HG03354 (cell line): ENCODE measurements at regions not wholly inside any gene's neighbourhood (a gene's known extent, or its start where the extent isn't known, plus 50 kb on each side); places are given as distances from the start of the nearest gene placed in this dataset.
"Not testable (repeated sequence)": the region's sequence is repeated elsewhere in the genome, so short reads cannot be mapped to it uniquely, and the experiment has no call there.

Source experiments
- ATAC-seq: cut with Tn5 transposase; IDR thresholded peaks from one replicate; pipeline ENCODE4 v1.9.1; 2021; ENCODE audit warnings: mild to moderate bottlenecking; ENCODE audit not compliant: unreplicated experiment, poor library complexity, severe bottlenecking

DNA sequence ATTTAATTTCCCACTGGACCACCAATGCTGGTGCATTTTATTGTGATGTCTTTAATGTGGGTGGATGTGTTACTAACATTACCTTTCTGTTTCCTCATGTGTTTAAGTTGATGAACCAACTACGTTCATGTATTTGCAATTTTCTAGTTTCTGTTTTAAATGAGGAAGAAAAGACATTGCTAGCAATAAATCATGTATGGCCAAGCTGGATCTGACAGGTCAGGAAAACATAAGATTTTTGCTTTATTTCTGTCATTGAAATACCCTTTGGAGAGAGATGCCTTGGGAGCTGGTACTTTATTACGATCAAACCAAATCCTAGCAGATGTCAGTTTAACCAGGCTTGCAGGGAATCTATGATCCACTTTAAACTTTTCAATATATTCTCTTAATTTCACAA is 553.2 kb downstream of the RFC3 start:
- ATAC-seq, result no peak

DNA sequence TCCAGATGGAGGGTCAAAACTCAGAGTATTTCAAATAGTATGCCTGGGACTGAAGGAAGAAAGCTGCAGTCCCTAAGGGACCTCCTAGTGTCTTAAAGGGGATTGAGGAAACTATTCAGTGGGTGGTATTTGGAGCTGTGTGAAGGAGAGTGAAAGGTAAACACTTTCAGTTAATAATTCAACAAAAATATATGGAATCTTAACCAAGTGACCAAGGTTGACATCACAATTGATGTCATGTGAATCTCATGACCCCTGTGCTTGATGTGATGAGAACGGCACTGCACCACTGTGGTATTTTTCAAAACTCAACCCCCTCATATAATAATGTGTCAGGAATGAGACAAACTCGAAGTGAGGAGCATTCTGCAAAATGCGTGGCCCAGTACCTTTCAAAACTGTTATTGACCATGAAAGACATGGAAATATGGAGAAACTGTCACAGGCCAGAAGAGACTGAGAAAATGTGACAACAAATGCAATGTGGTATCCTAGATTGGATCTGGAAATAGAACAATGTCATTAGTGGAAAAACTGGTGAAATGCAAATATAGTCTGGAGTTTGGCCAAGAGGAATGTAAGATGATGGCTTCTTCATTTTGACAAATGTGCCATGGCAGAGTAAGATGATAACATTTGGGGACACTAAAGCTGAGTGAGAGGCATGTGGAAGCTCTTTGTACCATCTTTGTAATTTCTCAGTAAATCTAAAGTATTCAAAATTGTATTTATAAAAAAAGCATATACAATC is 553.9 kb downstream of the RFC3 start:
- ATAC-seq, result no peak

DNA sequence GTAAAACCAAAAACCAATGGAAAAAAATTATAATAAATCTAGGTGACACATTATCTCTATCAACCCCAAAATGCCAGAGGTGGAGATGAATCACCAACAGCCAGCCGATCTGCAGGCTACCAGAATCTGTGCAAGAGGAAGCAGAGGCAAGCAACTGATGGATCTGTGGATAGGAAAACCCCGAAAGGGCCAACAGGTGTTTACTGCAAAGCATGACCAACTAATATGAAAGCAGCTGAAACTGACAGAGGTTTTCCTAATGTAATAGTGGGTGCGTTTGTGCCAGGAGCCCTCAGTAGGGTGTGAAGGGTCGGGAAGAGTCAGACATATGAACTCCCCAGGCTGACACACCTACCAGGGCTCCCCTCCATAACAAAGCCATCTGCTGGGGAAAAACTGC is 554.6 kb downstream of the RFC3 start:
- ATAC-seq, result no peak

DNA sequence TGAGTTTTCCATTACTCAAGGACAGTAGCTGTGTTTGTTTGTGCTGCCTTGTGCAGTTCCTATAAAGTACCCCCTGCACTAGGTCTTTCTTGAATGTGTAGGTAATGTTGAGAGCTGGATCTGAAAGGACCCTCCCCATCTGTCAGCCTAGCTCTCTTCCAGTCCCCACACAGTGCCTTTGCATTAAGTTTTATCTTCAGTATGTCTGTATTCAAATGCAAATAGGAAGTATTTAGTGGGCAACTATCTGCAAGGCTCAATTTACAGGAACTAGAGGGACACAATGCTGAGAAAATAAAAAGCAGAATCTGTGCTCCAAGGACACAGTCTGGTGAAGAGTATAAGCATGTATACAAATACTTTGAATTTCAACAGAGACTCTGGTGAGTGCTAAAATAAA is 558.5 kb downstream of the RFC3 start:
- ATAC-seq, result no peak

DNA sequence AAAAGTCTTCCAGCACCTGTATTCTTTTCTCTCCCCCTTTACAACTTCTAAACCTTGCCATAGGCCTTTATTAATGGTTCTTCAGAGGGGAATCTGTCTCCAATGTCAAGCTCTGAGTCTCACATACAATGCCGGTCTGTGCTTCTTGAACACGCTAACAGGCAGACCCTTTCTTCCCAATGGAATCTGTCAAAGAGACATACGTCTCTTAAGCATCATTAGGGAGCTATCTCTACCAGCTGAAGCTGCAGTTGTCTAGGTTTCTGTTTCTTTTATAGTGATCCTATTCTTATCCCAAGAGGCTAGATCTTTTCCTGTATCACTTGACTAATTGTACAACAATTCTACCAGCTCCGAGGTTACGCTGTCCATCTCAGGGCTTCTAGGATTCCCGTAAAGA is 560.8 kb upstream of the NBEA start:
- ATAC-seq, result no peak

DNA sequence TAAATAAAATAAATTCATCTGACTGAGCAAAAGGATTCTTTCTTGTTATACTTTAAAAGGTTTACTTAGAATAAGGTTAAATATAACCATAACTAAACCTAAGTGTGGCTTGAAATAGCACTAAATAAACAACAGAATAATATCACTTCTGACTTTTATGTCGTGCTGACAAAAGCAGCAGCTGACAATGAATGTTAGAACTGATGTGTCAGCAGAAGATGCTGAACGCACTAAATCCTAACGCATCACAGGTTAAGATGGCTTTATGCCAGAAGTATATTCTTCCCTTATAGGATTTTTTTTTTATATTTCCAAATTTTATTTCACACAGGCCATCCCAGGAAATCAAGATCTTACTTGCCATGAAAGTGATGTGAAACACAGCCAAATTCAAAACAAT is 558.3 kb upstream of the NBEA start:
- ATAC-seq, result no peak

DNA sequence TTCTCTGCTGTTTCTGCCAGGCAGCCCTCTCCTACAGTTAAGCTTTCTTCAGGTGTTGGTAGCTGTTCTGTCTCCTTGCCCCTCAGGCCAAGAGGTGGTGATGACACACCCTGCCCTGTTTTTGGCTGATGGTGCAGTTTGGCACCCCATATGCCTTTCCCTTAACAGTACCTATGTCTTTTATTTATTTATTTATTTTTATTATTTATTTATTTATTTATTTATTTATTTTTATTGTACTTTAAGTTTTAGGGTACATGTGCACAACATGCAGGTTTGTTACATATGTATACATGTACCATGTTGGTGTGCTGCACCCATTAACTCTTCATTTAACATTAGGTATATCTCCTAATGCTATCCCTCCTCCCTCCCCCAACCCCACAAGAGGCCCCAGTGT is 555.8 kb upstream of the NBEA start:
- not testable (repeated sequence) for ATAC-seq

DNA sequence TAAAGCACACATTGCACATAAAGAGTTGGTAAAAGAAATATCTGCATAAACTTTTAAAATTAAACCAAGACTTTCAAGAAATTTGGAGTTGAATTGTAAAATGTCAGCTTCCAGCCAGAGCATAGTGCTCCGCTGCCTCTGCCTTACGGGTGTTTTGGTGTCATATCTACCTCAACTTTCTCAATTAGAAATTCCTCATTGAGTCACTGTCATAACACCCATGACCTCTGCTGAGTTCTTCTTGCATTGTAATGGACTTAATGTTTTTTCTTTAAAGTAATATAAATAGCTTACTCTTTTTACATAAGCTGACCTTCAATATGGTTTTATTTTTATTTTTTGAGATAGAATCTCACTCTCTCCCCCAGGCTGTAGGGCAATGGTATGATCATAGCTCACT is 551.0 kb upstream of the NBEA start:
- no peak for ATAC-seq

DNA sequence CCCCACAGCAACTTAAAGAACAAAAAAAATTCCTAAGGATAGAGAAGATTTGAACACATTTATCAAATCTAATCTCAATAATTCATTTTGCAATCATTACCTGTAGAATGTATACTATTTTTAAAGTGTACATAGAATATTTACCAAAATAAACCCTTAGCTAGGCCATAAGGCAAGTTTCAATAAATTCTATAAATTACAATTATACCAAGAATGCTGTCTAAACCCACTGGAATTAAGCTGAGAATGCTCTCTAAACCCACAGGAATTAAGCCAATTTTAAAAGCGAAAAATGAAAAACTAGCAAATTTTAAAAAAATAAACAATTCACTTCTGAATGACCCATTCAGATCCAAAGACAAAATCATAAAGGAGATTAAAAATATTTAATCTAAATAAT is 540.4 kb upstream of the NBEA start:
- ATAC-seq, result no peak

DNA sequence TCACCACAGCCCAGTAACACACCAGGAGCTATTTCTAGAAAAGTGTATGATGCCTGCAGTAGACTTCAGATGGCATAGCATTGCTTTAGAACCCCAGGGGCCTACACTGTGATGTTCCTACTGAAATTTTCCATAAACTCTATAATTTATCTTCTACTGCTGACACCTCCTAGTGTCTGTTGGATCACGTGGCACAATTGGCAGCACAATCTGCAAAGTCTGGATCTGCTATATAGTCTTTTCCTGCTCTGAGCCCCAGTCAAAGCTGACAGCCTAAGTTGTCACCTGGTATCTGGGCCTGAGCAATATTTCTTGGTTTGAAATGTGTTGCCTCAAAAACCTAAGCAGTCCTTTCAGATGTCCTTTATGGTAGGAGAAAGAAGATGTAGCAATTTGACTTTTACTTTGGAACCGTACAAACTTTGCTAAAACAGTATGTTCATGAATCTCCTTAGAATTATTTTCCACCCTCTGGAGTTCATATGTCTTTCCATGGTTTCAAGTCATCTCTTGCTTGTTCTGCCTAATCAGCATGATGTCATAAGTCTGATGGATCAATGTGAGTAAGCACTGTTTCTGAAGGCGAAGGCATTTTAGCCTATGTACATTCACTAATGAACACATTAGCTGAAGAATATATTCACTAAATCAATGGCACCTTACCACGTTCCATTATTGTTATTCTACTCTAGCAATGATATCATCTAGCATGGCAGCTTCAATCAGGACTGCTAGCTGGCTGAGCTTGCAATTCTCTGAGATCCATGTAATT is 536.5 kb upstream of the NBEA start:
- no peak for ATAC-seq

DNA sequence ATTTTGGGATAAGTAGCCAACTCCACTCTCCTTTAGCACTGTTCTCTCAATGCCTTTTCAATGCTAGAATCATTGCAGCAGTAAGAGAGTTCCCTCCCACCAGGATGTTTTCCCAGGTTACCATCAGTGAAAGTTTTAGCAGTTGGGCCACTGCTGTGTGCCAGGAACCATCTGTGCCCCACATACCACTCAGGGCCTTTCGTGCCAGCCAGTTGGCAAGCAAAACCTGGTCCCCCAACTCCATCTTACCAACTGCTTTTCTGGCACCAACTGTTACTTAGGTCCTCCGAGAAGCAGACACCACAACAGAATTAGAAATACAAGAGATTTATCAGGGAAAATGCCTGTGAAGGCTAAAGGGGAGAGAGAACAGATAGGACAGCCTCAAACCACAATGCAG is 533.4 kb upstream of the NBEA start:
- ATAC-seq, result no peak

DNA sequence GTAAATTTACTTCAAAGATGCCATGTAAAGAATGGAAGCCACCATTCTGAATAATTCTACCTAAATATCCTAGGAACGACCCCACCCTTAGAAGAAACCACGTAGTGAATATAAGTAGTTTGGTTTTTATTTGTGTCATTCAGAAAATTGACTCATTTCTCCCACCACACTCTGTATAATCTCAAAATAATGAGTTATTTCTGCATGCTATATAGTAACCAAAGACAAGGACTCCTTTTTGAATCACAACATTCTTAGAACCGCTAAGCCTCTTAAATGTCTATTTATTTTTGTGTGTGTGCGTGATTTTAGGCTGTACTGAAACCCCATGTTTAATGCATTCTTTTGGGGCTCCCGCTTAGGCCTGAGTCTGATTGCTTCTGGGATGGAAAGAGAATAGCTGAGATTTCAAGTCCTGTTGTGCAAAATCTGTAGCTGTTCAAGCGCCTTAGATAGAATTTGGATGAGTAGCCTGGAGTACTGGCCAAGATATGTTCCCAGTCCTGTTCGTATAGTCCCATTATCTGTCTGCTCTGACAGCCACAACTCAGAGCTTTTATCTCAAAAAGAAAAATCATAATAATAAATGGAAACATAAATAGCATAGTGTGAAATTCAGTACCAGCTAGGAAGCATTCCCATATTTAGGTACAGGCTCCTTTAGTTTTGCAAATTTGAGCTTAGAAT is 532.4 kb upstream of the NBEA start:
- no peak for ATAC-seq

DNA sequence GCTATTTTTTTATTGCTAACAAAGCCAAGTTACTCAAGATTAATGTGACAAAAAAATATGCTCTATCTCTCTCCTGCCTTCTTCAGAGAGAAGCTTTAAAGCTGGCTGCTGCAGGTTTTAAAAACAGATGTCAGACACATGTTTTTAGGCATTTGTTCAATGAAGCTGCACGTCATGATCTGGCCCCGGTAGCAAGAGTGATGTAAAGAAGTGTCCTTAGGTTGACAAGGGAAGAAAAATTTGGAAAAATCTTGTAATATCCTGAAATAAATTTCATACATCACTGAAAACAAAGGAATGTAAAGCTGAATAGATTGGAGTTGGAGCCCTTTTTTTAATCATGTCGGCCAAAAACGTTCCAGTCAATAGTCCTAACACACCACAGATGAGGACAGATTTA is 531.4 kb upstream of the NBEA start:
- ATAC-seq, result no peak

DNA sequence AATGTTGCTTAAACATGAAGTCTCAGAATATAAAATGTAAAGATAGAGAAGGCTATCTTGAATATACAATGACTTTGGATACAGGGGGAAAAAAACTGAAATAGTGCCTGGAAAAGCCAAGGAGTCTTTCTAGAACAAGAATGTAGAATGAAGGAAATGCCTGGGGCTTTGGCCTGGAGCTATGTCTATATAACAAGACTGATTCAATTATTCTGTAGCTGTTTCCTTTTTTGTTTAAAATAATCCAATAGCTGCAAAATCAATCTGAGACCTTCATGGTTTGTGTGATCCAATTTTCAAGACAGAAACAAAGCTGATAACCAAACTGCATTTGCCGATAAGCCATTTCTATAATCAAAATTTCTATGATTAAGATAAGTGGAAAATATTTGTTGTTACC is 530.9 kb upstream of the NBEA start:
- ATAC-seq, result no peak

DNA sequence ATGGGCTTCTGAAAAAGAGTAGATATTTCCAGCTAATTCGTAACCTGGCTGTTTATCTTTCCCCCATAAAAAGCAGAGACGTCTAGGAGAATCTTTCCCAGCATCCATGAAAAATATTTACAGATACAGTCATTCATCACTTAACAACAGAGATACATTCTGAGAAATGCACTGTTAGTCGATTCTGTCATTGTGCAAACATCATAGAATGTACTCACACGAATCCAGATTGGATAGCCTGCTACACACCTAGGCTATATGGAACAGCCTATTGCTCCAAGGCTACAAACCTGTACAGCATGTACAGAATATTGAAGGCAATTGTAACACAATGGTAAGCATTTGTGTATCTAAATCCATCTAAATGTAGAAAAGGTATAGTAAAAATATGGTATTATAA is 530.2 kb upstream of the NBEA start:
- no peak for ATAC-seq

DNA sequence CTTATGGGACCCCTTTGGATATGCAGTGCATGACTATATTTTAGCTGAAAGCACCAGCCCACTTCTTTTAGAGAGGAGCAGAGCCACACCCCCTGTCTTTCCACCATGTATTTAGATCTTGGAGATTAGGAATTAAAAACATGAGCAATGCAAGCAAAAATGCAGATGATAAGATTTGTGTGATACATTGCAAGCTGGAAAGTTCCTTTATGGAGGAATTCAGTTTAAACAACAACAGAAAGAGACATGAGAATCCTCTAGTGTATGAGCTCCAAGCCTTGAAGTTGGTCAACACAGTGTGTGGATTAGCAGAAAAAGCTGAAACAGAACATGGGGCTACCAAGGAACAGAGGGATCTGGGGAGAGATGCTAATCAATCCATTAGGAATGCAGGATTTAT is 529.8 kb upstream of the NBEA start:
- no peak for ATAC-seq

DNA sequence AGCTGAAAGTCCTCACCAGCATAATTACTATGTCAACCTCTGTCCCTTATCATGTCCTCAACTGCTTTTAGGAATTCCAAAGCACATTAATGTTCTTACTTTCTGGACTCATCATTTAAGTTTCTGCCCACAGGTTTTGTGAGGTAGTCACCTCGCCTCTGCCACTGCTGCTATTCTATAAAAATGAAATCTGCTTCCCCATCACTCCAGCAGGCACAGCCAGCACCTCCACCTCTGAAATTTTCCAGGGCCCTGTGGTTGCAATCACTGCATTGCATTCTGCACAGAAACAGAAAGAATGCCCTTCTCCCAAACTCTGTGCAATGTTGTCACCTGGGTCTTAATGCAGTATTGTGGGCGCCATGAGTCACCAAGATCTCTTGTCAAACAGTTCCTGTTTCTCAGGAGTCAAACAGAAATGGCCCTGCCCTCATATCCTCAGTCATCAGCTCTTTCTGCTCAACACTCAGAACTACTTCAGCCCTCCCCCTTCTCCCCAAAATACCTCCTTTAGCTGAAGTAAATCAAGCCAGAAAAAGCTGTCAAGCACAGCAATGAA is 529.2 kb upstream of the NBEA start:
- ATAC-seq, result no peak

DNA sequence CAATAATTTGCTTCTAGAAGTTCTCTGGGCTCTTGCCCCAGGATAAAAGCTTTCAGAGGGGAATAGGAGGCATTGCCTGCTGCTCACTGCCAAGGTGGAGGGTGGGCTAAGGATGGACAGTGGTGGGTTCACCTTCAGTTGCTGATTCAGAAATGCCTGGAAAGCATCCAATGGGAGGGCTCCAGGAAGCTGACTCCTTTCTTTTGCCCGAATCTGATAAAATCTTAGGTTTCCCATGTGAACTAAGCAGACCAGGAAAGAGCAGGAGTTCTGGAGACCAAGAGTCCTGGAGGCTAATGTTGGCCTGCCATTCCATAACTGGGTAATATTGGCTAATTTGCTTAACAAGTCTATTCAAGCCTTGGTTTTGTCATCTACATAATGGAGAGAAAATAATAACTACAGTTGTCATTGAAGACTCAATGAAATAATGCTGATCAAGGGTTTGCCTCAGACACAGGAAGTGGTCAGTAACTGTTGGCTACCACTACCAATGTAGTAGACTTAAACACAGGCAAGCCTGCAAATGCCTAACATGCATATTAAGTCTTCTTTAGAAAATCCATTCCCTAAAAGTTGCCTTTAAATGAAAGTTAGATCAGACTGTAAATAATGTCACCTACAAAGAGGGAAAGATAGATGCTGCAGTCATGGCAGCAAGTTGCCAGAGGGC is 528.4 kb upstream of the NBEA start:
- no peak for ATAC-seq

DNA sequence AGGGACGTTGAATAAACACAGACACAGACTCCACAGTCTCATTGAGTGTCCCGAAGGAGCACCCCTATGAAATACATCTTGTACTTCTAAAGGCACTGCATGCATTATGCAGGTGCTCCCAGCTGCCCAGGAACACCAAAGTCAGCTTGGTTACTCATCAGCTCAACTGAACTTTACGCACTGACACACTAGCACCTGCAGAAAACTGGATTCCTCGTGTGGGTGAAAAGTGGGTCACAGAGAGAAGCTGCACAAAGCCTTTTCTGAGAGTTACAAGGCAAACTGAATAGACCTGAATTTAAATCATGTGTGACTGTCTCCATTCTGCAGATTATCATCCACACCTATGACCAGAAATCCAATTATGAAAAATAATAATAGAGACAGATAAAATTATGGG is 527.5 kb upstream of the NBEA start:
- no peak for ATAC-seq

DNA sequence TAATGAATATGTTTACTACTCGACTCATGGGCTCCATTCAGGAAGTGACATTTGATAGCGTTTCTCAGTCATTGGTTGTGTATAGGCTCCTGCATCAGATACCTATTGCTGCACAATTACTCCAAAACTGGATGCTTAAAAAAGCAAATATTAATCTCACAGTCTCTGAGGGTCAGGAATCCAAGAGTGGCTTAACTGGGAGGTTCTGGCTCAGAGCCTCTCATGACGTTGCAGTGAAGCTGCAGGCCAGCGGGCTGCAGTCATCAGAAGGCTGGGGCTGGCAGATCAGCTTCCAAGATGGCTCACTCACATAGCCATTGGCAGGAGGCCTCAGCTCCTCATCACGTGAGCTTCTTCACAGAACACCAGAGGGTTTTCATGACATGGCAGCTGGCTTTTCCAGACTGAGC is 525.1 kb upstream of the NBEA start:
- no peak for ATAC-seq
